ENCODE measurements at regions not wholly inside any gene's neighbourhood (a gene's known extent, or its start where the extent isn't known, plus 50 kb on each side); places are given as distances from the start of the nearest gene placed in this dataset.

DNA sequence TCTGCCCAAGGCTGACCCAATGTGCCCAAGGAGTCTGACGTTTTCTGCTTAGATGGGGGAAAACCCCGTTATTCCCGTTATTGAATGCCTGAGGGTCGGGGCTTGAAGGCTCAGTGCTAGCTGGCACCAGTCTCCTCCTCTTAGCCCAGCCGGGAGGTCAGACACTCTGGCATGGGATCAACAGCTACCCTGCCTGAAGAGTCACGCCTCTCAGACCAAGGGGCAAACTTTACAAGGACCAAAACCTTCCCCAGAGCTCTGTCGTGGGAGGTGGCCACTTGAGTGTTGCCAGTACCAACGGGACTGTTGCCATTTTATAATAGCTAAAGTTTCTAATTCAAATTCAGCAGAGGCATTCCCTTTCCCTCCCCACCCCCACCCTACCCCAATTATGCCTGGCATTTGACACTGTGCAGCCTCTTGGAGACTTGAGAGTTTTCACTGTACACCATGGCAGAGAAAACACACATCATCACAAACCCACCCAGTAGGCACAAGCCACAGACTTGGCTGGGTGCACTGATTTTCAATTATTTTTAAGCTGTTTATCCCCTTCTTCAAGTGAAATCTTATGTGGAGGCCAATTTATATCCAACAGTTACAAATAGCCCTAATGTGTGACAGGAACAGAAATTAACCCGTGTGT, 137.5 kb upstream of the SYT13 start:
- ATAC-seq = no peak
- no peaks in the 10 kb centered on the region for H3K36me3 ChIP-seq
- H3K27ac ChIP-seq = no peak overlapping the region
- no peak for TF ChIP-seq POLR2A (IDR thresholded peaks at IDR 0.05)
- no peak for TF ChIP-seq POLR2AphosphoS5 (IDR thresholded peaks at IDR 0.05)
- TF ChIP-seq, protein P1, sequence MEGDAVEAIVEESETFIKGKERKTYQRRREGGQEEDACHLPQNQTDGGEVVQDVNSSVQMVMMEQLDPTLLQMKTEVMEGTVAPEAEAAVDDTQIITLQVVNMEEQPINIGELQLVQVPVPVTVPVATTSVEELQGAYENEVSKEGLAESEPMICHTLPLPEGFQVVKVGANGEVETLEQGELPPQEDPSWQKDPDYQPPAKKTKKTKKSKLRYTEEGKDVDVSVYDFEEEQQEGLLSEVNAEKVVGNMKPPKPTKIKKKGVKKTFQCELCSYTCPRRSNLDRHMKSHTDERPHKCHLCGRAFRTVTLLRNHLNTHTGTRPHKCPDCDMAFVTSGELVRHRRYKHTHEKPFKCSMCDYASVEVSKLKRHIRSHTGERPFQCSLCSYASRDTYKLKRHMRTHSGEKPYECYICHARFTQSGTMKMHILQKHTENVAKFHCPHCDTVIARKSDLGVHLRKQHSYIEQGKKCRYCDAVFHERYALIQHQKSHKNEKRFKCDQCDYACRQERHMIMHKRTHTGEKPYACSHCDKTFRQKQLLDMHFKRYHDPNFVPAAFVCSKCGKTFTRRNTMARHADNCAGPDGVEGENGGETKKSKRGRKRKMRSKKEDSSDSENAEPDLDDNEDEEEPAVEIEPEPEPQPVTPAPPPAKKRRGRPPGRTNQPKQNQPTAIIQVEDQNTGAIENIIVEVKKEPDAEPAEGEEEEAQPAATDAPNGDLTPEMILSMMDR (IDR thresholded peaks at IDR 0.05) = no peak
- TF ChIP-seq EP300 (IDR thresholded peaks at IDR 0.05) = no peak
- H3K9me3 ChIP-seq = peaks cover 0 to 19% (median 0%) of the 10 kb centered on the region in 3 donors
- no peak overlapping the region for H3K4me3 ChIP-seq
- no peaks in the 10 kb centered on the region for H3K4me1 ChIP-seq
- peaks cover 33% of the 10 kb centered on the region for H3K27me3 ChIP-seq
- WGBS, 2 donors (ENCODE audit: low coverage in 1 of 2) = 28% methylated on average over 2 to 3 of the region's 9 CpGs

DNA sequence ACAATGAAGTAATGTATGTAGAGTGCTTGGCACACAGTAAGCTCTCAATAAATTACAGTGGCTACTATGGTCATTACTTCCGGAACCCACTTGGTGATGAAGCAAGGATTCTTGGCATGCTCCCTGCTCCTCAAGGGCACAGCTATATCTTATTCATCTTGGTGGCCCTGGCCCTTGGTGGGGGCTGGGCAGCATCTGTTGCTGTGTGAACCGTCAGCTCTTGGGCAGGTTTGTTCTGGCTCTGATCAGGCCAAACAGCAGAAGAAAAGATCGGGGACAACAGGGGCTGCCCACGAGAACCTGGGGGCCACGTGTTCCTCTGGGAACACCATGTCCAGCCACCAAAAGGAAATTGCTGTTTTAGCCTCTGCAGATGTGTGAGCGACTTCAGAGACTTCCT, 136.9 kb upstream of the SYT13 start:
- WGBS, 2 donors (ENCODE audit: low coverage in 1 of 2) = 80% methylated on average over 1 of the region's 6 CpGs; no CpG with 5 or more reads in 1 of the 2 donors
- H3K4me1 ChIP-seq = no peaks in the 10 kb centered on the region

DNA sequence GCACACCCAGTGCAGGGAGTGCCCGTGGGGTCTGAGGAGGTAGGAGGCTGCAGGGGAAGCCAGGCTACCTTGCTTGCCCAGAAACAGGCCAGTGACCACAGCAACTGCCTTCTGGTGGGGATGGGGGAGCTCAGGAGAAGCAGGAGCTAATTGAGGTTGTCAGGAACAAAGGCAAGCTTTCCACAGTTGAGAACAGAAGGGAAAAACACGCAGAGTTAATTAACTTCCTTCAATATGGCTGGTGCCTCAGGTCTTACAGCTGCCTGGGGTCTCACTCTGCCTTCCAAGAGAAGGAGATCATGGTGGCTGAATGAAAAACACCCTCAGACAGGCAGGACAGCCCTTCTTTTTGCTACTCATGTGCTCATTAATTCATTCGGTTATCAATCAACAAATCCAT, 127.9 kb upstream of the SYT13 start:
- Histone ChIP-seq H3K4me1 (no peaks in the 10 kb centered on the region), H3K36me3 (no peaks in the 10 kb centered on the region), H3K27ac (no peak overlapping the region), H3K4me3 (no peak overlapping the region), H3K27me3 (peaks cover 52% of the 10 kb centered on the region), H3K9me3 (peaks cover 0 to 4% (median 0%) of the 10 kb centered on the region in 3 donors)
- no peak for ATAC-seq
- no peak for TF ChIP-seq EP300 (IDR thresholded peaks at IDR 0.05)
- TF ChIP-seq POLR2AphosphoS5 (IDR thresholded peaks at IDR 0.05) = no peak
- TF ChIP-seq, protein P1 (IDR thresholded peaks at IDR 0.05) = no peak
- TF ChIP-seq POLR2A (IDR thresholded peaks at IDR 0.05) = no peak
- 52 to 86% methylated on average over 1 to 2 of the region's 3 CpGs for WGBS, 2 donors (ENCODE audit: low coverage in 1 of 2)

More for the DNA sequence above, 136.9 kb upstream of the SYT13 start:
- Histone ChIP-seq H3K27me3 (peaks cover 29% of the 10 kb centered on the region), H3K9me3 (peaks cover 0 to 19% (median 0%) of the 10 kb centered on the region in 3 donors), H3K27ac (no peak overlapping the region), H3K36me3 (no peaks in the 10 kb centered on the region), H3K4me3 (no peak overlapping the region)
- ATAC-seq = no peak
- TF ChIP-seq POLR2A (IDR thresholded peaks at IDR 0.05) = no peak
- no peak for TF ChIP-seq POLR2AphosphoS5 (IDR thresholded peaks at IDR 0.05)
- TF ChIP-seq, protein P1 (IDR thresholded peaks at IDR 0.05) = no peak
- TF ChIP-seq EP300 (IDR thresholded peaks at IDR 0.05) = no peak

DNA sequence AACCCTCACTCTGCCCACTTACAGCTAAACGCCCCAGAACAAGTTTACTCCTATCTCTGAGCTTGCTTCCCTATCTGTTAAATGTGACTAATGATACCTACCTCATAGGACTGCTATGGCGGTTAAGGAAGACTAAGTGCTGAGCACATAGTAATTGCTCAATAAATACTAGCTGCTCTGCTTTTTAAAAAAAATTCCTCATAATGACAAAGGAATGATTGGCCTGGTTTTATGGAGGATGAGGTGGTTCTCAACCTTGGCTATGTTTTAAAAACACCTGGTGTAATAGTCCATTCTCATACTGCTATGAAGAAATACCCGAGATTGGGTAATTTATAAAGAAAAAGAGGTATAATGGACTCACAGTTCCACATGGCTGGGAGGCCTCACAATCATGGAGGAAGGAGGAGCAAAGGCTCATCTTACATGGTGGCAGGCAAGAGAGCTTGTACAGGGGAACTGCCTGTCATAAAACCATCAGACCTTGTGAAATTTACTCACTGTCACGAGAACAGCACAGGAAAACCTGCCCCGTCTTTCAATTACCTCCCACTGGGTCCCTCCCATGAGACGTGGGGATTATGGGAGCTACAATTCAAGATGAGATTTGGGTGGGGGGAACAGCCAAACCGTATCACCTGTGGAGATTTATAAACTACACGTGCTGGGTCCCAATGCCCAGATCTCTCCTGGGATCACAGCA, 127.2 kb upstream of the SYT13 start:
- Histone ChIP-seq H3K36me3 (no peaks in the 10 kb centered on the region), H3K27ac (no peak overlapping the region), H3K4me1 (no peaks in the 10 kb centered on the region), H3K4me3 (no peak overlapping the region), H3K9me3 (no peaks in the 10 kb centered on the region), H3K27me3 (peaks cover 52% of the 10 kb centered on the region)
- no peak for ATAC-seq
- 64 to 78% methylated on average over 5 to 6 of the region's 8 CpGs for WGBS, 2 donors (ENCODE audit: low coverage in 1 of 2)
- TF ChIP-seq POLR2AphosphoS5 (IDR thresholded peaks at IDR 0.05) = no peak
- TF ChIP-seq, protein P1 (IDR thresholded peaks at IDR 0.05) = no peak
- no peak for TF ChIP-seq EP300 (IDR thresholded peaks at IDR 0.05)
- no peak for TF ChIP-seq POLR2A (IDR thresholded peaks at IDR 0.05)

DNA sequence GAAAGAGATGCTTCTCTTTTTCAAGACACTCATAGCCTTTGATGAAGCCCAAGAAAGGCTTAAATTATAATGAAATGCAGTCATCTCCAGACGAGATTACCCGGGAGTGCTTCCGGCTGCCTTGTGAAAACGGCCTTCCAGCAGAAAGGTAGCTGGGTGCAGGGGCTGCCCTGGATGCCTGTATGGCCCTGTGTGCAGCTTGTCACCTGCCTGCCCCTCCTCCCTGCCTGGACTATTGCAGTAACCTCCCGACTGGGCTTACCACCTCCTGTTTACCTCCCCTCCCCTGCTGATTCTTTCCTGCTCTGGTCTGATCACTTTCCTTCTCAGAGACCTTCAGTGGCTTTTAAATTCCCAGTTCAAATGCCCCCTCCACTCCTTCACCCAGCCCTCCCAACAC, 126.4 kb upstream of the SYT13 start:
- TF ChIP-seq POLR2AphosphoS5 (IDR thresholded peaks at IDR 0.05) = no peak
- TF ChIP-seq, protein P1 (IDR thresholded peaks at IDR 0.05) = no peak
- TF ChIP-seq EP300 (IDR thresholded peaks at IDR 0.05) = no peak
- TF ChIP-seq POLR2A (IDR thresholded peaks at IDR 0.05) = no peak
- no peak overlapping the region for H3K27ac ChIP-seq
- no peaks in the 10 kb centered on the region for H3K36me3 ChIP-seq
- no peaks in the 10 kb centered on the region for H3K4me1 ChIP-seq
- H3K9me3 ChIP-seq = no peaks in the 10 kb centered on the region
- ATAC-seq = no peak
- 0 to 74% methylated on average over 1 to 5 of the region's 5 CpGs for WGBS, 2 donors (ENCODE audit: low coverage in 1 of 2)
- peaks cover 54% of the 10 kb centered on the region for H3K27me3 ChIP-seq
- H3K4me3 ChIP-seq = no peak overlapping the region

Measured in gastroesophageal sphincter (tissue), 4 donors.